HG03442 (cell line): ENCODE measurements at regions not wholly inside any gene's neighbourhood (a gene's known extent, or its start where the extent isn't known, plus 50 kb on each side); places are given as distances from the start of the nearest gene placed in this dataset.
A peak's percentile ranks its signal among the peaks of the same experiment; 100 is the strongest.

ENCODE experiments used
- ATAC-seq: cut with Tn5 transposase; IDR thresholded peaks from one replicate; pipeline ENCODE4 v1.9.1; 2021; ENCODE audit warnings: mild to moderate bottlenecking, moderate library complexity; ENCODE audit not compliant: unreplicated experiment

GRCh38 chr4:185921583-185922555 is 109.9 kb upstream of the SORBS2 start:
- ATAC-seq, result no peak

DNA sequence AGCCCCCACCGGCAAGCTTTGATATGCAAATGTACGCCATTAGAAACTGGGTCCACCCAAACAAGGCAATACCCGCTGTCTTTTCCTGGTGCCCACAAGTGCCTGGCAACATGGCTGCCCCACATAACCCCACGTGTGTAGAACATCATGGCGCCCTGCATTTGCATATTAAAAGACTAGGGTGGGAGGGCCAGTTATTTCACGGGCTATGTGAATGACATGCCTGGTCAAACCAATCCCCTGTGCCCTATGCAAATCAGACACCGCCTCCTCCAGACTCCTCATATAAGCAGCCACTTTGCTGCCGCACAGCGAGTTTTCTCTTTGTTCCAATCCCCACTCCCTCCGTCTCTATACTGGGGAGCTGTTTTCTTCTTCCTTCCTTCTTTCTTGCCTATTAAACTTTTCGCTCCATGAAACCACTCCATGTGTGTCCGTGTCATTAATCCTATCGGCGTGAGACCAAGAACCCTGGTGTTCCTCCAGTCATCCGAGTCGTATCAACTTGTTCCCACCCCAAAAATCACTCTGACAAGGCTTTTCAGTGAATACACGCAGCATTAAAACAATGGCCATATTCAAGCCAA is 112.6 kb upstream of the SORBS2 start:
- ATAC-seq, result no peak

DNA sequence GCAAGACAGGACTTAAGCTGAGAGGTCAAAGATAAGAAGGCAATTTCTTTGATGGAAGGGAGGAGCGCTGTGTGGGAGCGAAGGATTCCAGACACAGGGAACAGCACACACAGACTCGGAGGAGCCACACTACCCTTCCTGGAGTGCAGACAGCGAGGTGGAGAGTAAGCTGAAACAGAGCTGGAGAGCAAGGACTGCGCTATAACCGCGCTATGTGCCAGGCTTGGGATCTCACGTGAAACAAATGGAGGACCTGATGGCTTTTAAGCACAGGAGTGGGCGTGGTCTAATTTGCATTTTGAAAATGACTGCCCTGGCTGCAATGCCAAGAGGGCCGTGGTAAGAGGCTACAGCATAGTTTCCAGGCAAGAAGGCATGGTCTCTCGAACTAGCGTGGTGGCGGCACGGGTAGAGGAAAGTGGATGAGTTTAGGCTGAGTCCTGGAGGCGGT is 113.9 kb upstream of the SORBS2 start:
- no peak for ATAC-seq

GRCh38 chr4:185931375-185931774 is 119.4 kb upstream of the SORBS2 start:
- ATAC-seq, result no peak

GRCh38 chr4:185931986-185932385 is 120.0 kb upstream of the SORBS2 start:
- no peak for ATAC-seq

- ATAC-seq, result no peak
Observed at GRCh38 chr4:185932491-185932890, 120.5 kb upstream of the SORBS2 start.

- no peak for ATAC-seq
Observed at GRCh38 chr4:185933078-185933581, 121.1 kb upstream of the SORBS2 start.

GRCh38 chr4:185936650-185937376 is 124.8 kb upstream of the SORBS2 start:
- ATAC-seq, result no peak

DNA sequence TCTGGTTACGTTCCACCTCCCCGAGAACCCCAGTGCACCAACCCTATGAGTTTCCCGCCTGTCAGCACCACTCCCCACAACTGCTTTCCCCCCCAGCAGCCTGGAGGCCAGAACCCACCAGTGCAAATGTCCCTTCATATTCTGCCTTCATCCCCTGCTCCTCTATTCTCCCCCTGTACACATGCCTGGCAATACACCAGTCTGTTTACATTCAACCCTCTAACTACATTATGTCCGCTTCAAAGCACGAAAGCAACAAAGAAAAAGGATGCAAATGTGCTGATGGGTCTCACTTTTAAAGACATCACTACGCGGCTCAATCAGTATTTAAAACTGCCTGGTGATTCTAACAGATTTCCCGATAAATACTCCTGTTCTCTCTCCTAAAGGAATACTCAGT is 126.7 kb upstream of the SORBS2 start:
- ATAC-seq, result no peak

DNA sequence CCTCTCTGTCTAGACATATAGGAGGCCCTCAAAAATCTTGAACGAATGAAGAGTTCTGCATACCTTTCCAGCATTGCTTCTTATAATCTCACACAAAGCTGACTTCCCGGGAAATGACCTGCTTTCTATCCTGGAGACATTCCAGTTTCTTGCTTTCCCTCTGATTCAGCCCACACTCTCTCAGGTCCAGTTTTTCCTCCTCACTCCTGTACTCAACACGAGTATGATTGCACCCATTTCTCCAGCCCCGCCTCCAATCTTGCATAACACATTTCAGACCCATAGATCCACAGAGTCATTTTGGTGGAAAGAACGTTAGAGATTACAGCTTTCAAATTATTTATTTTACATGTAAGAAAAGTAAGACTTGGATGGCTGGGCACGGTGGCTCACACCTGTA is 127.5 kb upstream of the TLR3 start:
- ATAC-seq, result no peak

DNA sequence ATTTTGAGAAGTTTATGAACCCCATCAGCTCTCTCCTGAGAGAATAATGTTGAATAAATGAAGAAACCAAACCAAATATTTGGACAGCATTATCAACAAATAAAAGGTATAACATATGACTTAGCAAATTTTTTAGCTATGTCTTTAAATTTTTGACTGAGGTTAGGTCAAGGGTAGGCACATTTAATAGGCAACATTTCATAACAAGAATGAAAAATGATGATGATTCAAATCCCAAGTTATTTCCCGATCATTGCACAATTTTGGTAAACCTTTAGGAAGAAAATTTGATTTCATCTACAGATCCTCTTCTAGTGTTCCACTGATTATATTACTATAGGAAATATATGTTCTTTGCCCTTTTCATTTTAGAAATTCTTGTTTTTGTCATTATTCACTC is 123.7 kb upstream of the TLR3 start:
- no peak for ATAC-seq

GRCh38 chr4:185945906-185946305 is 123.0 kb upstream of the TLR3 start:
- ATAC-seq, result peak; percentile 71

DNA sequence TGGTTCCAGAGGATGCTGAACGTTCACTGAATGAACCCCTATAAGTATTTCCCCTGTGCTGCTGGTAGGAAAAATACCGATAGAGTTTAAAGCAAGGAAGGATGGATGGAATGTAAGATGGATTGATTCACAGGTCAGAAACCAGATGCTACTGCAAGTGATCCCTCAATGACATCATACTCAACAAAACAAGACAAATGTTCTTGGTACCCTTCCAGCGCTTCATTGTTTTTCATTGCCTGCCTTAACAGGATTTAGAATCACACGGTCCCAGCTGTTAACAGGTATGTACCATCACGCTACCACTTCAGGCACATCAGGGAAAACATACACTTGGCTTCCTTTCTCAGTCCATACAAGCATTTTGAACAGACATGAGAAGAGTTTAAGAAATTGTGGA is 118.1 kb upstream of the TLR3 start:
- ATAC-seq, result no peak

GRCh38 chr4:185955151-185955770 is 113.7 kb upstream of the TLR3 start:
- no peak for ATAC-seq

- ATAC-seq, result no peak
Observed at GRCh38 chr4:185955826-185956543, 113.0 kb upstream of the TLR3 start.

DNA sequence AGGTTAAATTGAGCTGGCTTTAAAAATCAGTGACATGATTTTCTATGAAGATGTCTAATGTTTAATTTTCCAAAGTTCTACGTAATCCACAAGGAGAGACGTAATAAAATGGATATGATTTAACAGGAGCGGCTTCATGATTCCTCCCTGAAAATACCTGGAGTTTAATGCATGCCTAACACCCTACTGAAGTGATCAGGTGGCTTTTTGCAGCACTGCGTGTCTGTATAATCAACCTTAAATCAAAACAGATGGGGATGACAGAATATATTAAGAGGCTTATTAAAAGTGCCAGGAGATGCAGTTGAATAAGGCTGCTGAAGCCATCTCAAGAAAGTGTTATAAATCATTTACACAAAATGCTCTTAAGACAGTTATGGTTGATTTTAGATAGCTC is 112.4 kb upstream of the TLR3 start:
- ATAC-seq, result no peak

DNA sequence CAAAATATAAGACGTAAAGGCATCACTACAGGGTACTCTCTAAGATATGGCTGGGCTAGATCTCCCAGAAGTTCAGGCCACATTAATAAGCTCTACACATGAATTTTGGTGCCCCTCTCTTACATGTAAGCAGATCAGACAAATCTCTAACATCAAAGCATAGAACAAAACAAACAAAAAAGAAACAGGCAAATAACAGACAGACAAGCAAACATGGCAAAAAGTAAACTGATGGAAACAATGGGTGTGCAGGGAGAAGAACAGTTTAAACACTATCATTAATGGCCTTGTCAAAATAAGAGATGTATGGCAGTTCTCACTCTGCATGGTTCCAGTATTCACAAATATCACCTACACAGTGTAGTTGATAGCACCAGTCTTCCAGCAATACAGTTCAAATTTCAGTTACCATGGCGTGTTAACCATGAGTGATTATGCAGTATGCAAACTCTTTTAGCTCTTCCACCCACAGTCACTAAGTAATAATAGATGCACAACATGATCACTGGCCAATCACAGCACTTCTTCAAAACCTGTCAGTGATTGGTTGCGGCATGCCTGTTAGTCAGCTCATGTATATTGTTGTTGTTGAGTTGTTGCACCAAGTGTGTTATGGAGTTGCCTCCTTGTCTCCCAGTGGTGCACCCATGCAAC is 110.7 kb upstream of the TLR3 start:
- no peak for ATAC-seq

DNA sequence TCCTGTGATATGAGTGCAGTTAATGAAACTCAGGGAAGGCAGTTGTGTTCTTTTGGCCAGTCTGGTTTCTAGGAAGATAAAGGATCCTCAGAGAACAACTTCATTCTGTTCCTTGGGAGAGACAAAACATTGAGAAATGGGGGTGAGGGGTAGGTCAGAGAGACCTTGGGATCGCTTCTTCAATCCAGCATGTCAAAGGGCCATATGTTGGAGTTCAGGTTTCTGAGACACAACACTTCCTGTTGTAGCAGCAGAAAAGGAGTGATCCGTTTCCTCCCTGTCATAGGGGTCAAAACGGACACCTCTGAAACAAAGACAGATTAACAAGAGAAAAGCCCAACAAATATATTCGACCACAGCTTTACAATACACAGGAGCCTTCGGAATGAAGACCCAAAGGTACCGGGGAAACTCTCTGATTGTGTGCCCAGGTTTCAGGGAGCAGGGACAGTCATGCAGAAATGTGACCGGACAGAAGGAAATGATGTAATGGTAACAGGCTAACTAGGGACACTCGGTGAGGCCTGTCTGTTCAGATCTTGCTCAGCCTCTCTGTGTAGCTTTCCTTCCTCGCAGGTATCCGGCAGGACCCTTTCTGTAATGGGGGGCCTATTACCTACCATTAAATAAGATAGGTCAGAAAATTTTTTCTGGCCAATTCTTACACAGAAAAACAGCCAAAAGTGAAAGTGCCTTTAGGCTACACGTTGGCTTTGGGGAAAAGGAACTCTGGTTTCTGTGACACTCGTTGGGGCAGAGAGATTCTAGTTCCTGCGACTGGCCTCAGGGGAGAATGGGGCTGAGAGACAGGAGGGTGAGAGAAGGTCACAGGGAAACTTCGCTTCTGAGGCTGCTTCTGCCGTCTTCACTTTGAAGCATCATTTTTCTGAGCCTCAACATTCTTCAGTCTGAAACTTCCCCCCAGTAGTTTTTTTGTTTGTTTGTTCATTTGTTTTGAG is 103.3 kb upstream of the TLR3 start:
- ATAC-seq, result peak; percentile 77

- ATAC-seq, result no peak
Observed at GRCh38 chr4:185966549-185966948, 102.4 kb upstream of the TLR3 start.
